GM18858 (cell line): ENCODE measurements at regions not wholly inside any gene's neighbourhood (a gene's known extent, or its start where the extent isn't known, plus 50 kb on each side); places are given as distances from the start of the nearest gene placed in this dataset.

Experiments
- ATAC-seq: cut with Tn5 transposase; IDR thresholded peaks from one replicate; pipeline ENCODE4 v1.9.1; 2021; ENCODE audit not compliant: unreplicated experiment

DNA sequence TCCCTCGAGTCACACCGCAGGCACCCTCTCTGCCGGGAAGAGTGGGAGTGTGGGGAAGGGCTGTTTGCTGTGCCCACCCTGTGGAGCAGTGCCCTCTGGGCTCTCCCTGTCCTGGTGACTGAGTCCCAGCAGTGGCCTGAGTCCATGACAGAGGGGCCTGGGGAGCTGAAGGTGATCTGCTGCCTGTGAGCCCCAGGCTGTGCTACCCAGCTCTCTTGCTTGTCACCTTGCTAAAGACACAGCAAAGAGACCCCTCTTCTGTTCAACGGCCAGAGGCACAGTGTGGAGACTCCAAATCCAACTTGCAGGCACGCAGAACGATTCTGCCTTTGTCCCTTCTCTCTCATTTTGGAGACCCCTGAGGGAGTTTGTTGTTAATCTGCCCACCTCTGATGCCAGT, 232.6 kb downstream of the OPA1 start:
- ATAC-seq = no peak

DNA sequence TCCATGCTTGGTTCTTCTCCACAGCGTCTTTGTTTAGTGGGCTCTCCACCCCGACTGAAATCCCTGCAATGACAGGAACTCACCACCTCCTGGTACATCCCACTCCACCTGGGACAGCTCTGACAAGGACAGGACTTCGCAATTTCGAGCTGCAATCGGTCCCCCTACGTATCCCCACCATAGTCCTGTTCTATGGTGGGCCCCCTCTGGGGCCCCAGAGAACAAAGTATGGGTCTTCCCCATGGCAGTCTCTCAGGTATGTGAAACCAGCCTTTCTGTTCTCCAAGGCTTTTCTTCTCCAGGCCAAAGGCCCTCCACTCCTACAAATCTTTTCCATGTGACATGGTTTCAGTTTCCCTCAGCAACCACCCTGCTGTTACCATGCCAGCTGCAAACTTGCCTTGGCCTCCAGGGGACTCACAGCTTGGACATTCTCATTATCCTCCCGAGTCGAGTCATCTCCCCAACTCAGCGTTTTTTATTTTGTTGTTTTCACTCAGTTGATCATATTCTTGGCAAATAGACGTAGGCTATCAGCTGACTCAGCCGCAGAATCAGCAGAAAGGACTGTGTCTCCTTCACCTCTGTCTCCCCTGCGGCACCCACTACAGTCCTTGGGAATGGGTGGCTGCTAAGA, 233.3 kb downstream of the OPA1 start:
- no peak for ATAC-seq

DNA sequence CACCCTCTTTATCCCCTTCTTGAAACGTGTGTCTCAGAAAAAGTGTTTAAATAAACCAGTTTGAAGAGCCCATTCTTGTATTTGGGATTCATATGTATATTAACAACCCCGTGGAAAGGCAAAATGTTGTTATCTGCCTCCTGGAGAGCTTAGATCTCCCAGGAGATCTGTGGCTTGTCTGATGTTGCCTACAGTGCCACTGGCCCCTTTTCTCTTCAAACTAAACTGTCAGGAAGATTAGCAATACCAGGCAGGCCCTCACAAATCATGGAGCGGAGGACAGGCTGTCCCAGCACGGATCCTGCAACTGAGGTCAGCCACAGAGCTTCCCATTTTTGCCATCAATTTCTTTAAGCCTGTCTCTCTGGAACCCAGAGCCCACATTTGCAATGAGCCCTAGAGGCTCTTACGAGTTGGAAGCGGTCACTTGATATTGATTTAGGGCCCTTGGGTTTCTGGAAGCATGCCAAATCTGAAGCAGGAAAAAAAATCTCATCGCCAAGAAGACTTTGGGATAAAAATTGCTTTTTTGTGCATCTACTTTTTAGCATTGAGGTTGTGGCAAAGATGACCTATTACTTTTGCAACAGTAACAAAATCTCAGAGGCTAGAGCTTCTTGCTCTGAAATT, 234.1 kb downstream of the OPA1 start:
- ATAC-seq = no peak

DNA sequence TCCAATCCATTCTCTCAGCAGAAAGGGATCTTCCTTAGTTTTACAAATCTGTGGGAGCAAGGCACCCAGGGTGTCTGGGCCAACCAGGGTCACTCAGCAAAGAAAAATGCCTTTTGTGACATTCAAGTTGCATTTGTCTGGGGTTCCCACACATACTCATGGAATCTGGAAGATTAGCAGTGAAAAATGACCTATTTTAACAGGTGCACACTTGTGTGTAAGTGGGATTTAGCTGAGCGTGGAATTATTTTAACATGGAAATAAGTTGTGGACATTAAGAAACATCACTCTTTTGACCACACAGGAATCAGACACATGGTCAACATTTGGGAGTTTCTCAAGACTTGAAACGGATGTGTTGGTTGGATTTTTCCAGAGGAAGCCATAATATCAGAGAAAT, 234.9 kb downstream of the OPA1 start:
- ATAC-seq = no peak

DNA sequence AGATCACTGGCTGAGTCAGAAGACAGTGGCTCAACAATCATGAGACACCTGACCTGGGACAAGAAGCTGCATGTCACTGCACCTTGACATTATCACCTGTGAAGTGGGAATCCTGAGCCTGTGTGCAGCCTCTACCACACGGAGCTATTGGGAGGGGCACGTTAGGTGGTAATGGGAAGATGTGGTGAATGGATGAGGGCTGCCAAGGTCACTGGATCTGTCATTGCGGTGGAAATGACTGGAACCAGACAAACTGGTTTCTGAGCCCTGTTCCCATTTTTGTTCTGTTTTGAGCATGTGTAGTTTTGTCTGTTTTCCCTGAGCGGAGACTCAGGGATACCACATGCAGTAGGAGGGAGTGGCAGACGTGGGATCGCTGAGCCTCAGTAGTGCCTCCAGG, 235.5 kb downstream of the OPA1 start:
- ATAC-seq = no peak

DNA sequence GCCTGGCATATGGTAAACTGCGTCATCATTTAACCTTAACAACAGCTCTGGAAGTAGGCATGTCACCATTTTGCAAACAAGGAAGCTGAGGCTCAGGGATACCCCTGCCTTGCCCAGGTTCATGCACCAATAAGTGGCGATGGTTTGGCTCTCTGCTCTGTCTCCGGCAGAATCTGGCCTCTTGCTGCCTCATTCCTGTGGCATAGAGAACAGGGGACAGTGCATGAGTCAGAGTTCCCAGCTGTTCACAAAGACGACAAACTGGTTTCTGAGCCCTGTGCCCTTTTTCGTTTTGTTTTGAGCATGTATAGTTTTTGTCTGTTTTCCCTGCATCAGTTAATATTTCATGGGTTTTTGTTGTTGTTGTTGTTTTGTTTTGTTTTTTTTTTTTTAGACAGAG, 236.8 kb downstream of the OPA1 start:
- no peak for ATAC-seq

GRCh38 chr3:193830791-193831191, 237.8 kb downstream of the OPA1 start:
- no peak for ATAC-seq

- peak; percentile 68 for ATAC-seq
Measured at GRCh38 chr3:193831495-193832455, 238.8 kb downstream of the OPA1 start.

GRCh38 chr3:193832833-193833413, 239.9 kb downstream of the OPA1 start:
- no peak for ATAC-seq

DNA sequence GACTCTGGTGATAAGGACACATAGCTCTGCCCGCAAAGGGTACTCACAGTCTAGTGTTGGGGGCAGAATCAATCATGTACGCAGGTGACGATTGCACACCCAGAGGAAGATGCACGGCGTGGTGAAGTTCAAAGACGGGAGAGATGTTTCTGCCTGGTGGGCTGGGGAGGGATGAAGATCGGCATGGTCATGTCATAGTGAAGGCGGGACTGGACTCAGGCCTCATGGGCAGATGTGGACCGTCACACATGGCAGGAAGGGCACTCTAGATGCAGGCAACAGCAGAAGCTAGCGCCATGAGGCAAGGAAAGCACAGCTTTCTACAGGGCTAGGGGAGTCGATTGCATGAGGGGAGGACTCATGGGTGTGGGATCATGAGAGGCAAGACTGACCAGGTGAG, 240.6 kb downstream of the OPA1 start:
- ATAC-seq = no peak

DNA sequence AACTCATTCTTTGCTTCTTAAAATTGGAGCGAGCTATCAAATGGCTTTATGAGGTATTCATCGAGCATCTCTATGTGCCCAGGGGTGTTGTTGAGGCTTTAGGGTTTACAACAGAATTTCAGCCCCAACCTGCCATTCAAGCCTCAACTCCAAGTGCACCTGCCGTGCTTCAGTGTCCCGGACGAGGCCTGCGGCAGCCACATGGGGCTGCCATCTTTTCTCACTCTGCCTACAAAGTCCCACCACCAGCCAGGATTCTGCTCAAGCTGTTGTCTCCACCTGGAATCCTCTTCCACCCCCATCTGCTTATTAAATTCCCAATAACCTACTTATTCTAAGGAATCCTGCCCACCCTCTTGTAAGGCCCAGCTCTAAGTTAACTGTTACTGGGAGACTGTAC, 242.4 kb downstream of the OPA1 start:
- ATAC-seq = no peak

DNA sequence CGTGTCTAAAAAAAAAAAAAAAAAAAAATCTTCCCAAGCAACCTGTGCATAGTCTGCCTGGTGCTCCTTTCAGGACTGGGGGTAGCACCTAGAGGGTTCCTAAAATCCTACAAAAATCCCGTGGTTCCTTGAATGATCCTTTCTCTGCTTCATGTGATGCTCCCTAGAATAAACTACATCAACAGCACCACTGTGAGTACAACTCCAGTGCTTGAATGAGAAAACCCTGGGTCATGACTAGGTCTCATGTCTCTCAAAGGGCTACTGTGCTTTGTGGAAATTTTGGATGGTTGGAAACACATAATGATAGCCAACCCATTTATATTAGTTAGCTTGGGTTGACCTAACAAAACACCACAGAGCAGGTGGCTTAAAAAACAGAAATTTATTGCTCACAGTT, 243.5 kb downstream of the OPA1 start:
- ATAC-seq = no peak

DNA sequence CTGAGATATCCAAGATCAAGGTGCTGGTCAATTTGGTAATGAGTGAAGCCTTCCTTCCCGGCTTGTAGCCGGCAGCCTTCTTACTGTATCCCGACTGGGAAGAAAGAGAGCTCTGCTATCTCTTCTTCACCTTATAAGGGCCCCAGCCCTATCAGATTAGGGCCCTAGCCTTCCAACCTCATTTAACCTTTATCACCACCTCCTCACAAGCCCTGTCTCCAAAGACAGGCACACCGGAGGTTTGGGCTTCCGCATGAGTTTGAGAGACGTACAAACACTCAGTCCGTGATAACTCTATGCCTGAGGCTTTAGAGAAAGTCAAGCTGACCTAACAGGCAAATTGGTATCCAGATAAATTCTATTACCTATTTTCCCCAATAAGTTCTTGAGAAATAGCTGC, 243.9 kb downstream of the OPA1 start:
- no peak for ATAC-seq

DNA sequence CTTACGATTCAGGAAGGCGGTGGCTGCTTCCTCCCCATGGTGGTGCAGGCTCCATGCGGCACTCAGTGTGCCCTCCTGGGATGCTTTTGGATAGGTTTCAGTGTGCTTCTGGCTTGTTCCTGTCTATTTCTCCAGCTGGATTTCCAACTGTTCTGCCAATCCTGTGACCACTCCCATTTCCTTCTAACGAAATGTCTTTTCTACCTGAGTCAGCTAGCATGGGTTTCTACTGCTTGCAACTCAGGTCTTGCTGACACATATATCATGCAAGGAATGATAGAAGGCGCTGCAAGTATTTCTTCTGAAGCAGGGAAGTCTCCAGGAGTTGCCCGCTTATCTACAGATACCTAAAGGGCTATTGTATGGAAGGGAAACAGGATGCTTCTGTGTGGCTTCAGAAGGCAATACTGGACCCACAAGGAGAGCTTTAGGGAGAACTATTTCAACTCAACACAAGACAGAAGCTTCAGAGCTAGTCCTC, 244.4 kb downstream of the OPA1 start:
- ATAC-seq = no peak

- no peak for ATAC-seq
Measured at GRCh38 chr3:193840111-193840641, 247.2 kb downstream of the OPA1 start.

DNA sequence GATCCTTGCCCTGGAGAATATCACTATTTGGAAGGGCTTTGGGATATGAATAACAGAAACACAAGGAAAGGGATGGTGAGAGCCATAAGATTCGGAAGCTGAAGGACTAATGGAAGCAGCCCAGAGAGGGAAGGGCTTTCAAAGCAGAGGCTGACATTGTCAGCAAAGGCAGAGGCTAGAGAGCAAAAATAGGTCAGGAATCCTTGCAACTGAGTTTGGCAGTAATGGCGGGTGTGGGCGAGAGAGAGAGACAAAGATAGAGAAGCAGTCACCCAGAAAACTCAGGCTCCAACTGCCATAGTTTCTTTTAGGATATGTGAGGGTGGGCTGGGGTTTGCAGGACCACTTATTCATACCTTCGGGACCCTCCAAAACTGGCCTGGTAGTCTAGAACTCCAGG, 248.6 kb downstream of the OPA1 start:
- ATAC-seq = no peak

- no peak for ATAC-seq
Measured at GRCh38 chr3:193842029-193842798, 249.2 kb downstream of the OPA1 start.

DNA sequence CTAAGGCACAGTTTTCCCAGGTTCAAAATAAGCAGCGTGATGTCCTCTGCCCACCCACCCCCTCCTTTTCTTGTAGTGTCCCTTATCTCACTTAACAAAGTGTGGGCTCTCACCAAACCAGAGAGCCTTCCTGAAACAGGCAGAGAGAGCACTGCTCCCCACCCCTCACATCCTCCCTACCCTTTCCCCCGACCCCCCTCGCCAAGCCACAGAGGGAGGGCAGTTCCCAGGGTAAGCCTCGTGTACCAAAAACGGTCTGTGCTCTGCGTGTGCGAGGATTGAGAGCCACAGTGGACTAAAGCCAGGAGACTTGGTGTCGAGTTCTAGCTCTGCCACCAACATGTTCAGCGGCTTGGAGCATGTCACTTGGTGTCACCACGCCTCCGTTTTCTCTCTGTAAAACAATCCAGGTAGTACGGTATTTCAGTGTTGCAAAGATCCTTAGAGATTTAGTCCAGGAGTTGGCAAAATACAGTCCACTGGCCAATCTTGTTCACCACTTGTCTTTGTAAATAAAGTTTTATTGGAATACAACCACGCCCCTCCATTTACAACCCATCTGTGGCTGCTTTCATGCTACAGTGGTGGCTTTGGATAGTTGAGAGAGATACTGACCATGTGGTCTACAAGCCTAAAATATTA, 249.9 kb downstream of the OPA1 start:
- no peak for ATAC-seq

- ATAC-seq = no peak
Measured at GRCh38 chr3:193843474-193844301, 250.7 kb downstream of the OPA1 start.
